GM23338 (cell line): ENCODE measurements at regions not wholly inside any gene's neighbourhood (a gene's known extent, or its start where the extent isn't known, plus 50 kb on each side); places are given as distances from the start of the nearest gene placed in this dataset.

Experiments used
- ATAC-seq: fragments of 200-7000 bp; cut with Tn5 transposase; 3 replicates; pipeline ENCODE4 v1.9.1; 2020
- DNase-seq: peaks from one replicate; pipeline ENCODE4 v3.0.0-alpha.2; 2015; ENCODE audit warnings: low spot score
- H2AFZ ChIP-seq: fragments of 200-600 bp; sonication (generic); 2 replicates; pipeline ENCODE4 v1.8.0; 2016; ENCODE audit warnings: antibody characterized with exemption, mild to moderate bottlenecking, moderate library complexity
- H3F3A ChIP-seq: fragments of 200-600 bp; sonication (generic); replicated peaks from 2 replicates; pipeline ENCODE4 v1.8.0; 2017; ENCODE audit warnings: antibody characterized with exemption, mixed run types, low read depth
- H3K27ac ChIP-seq: fragments of 200-600 bp; sonication (generic); 2 replicates; pipeline ENCODE4 v1.6.1; 2016; ENCODE audit warnings: low read depth
- H3K27me3 ChIP-seq: fragments of 200-600 bp; sonication (generic); 2 replicates; pipeline ENCODE4 v1.8.0; 2016; ENCODE audit warnings: mild to moderate bottlenecking, mixed run types, moderate library complexity; ENCODE audit not compliant: insufficient read depth
- H3K36me3 ChIP-seq: fragments of 200-600 bp; sonication (generic); 2 replicates; pipeline ENCODE4 v1.8.0; 2016; ENCODE audit warnings: mild to moderate bottlenecking; ENCODE audit not compliant: insufficient read depth
- H3K4me1 ChIP-seq: fragments of 200-600 bp; sonication (generic); 2 replicates; pipeline ENCODE4 v1.8.0; 2016; ENCODE audit warnings: mild to moderate bottlenecking, moderate library complexity; ENCODE audit not compliant: insufficient read depth
- H3K4me2 ChIP-seq: fragments of 200-600 bp; sonication (generic); 2 replicates; pipeline ENCODE4 v1.7.1; 2017; ENCODE audit warnings: mixed run types
- H3K4me3 ChIP-seq: fragments of 200-600 bp; sonication (generic); 2 replicates; pipeline ENCODE4 v1.6.1; 2016; ENCODE audit warnings: mixed run types
- H3K79me2 ChIP-seq: fragments of 200-600 bp; sonication (generic); replicated peaks from 2 replicates; pipeline ENCODE4 v1.8.0; 2017; ENCODE audit warnings: mild to moderate bottlenecking; ENCODE audit not compliant: insufficient read depth
- H3K9me2 ChIP-seq: fragments of 200-600 bp; sonication (generic); 2 replicates; pipeline ENCODE4 v1.8.0; 2017; ENCODE audit not compliant: insufficient read depth
- H4K20me1 ChIP-seq: fragments of 200-600 bp; sonication (generic); replicated peaks from 2 replicates; pipeline ENCODE4 v1.8.0; 2017; ENCODE audit warnings: mild to moderate bottlenecking; ENCODE audit not compliant: insufficient read depth
- H3K27ac Mint-ChIP-seq: 2 replicates; pipeline ENCODE4 v1.8.0; 2020; ENCODE audit warnings: inconsistent platforms, mild to moderate bottlenecking, moderate library complexity, mixed read lengths
- H3K27me3 Mint-ChIP-seq: 3 replicates; pipeline ENCODE4 v1.8.0; 2022; ENCODE audit warnings: low read depth, mild to moderate bottlenecking, moderate library complexity, mixed read lengths, inconsistent platforms; ENCODE audit not compliant: insufficient read depth, poor library complexity
- H3K36me3 Mint-ChIP-seq: 3 replicates; pipeline ENCODE4 v1.8.0; 2021; ENCODE audit warnings: low read depth, mild to moderate bottlenecking, inconsistent platforms, moderate library complexity, mixed read lengths
- H3K4me1 Mint-ChIP-seq: 3 replicates; pipeline ENCODE4 v1.8.0; 2020; ENCODE audit warnings: mild to moderate bottlenecking, inconsistent platforms, mixed read lengths
- H3K4me3 Mint-ChIP-seq: 3 replicates; pipeline ENCODE4 v1.8.0; 2021; ENCODE audit warnings: moderate library complexity, mild to moderate bottlenecking, inconsistent platforms, mixed read lengths
- H3K9me3 Mint-ChIP-seq: 3 replicates; pipeline ENCODE4 v1.8.0; 2020; ENCODE audit warnings: moderate library complexity, mild to moderate bottlenecking, inconsistent platforms, mixed read lengths
- CTCF ChIP-seq, 2 experiments: fragments of 200-600 bp in 1 of 2; sonication (generic) in 1 of 2; conservative IDR thresholded peaks; 2 replicates each; pipeline versions ENCODE4 v1.5.1 to v1.6.1; 2016 to 2017; ENCODE audit warnings: antibody characterized with exemption in 2 of 2, low read depth in 2 of 2, mild to moderate bottlenecking in 2 of 2, moderate library complexity in 1 of 2
- ETS1 ChIP-seq: IDR thresholded peaks from 2 replicates; pipeline ENCODE4 v1.6.1; 2016; ENCODE audit warnings: antibody characterized with exemption
- EZH2 ChIP-seq: fragments of 200-600 bp; sonication (generic); IDR thresholded peaks from one replicate; pipeline ENCODE4 v1.8.0; 2017; ENCODE audit warnings: antibody characterized with exemption, mild to moderate bottlenecking, low read depth; ENCODE audit not compliant: unreplicated experiment
- EZH2phosphoT487 ChIP-seq: fragments of 200-600 bp; sonication (generic); IDR thresholded peaks from one replicate; pipeline ENCODE4 v1.8.1; 2018; ENCODE audit warnings: antibody characterized with exemption; ENCODE audit not compliant: unreplicated experiment
- ZNF114 ChIP-seq: fragments of 250-450 bp; sonication (Bioruptor Pico); IDR thresholded peaks from 2 replicates; pipeline ENCODE4 v1.5.0; 2020; ENCODE audit warnings: mild to moderate bottlenecking, moderate library complexity
- ZNF331 ChIP-seq: fragments of 250-450 bp; sonication (Bioruptor Pico); IDR thresholded peaks from 2 replicates; pipeline ENCODE4 v1.5.0; 2020; ENCODE audit warnings: low read depth, mild to moderate bottlenecking, moderate library complexity
- ZNF462 ChIP-seq: fragments of 250-450 bp; sonication (Bioruptor Pico); IDR thresholded peaks from 2 replicates; pipeline ENCODE4 v1.5.0; 2020; ENCODE audit warnings: mild to moderate bottlenecking, moderate library complexity

GRCh38 chr4:178136736-178137345 is 694.6 kb upstream of the AGA start:
- no peak overlapping the region for H3K4me2 ChIP-seq
- 0 out of 2 replicates have a peak overlapping the region, but pooled peaks have one; percentile 14 for H2AFZ ChIP-seq
- Mint-ChIP-seq H3K27ac (no peak overlapping the region), H3K4me1 (no peaks in the 10 kb centered on the region), H3K9me3 (0 out of 3 replicates have a peak, but pooled peaks cover 4% of the 10 kb centered on the region), H3K27me3 (peaks cover 4% of the 10 kb centered on the region), H3K4me3 (no peak overlapping the region), H3K36me3 (no peaks in the 10 kb centered on the region; the same call in 2 of the 3 replicates)
- no peaks in the 10 kb centered on the region for H3K36me3 ChIP-seq
- H3K4me1 ChIP-seq, result no peaks in the 10 kb centered on the region
- no peaks in the 10 kb centered on the region for H3F3A ChIP-seq
- no peak for ATAC-seq
- TF ChIP-seq ETS1 (no peak), EZH2 (no peak), CTCF (conservative IDR thresholded peaks at IDR 0.05; ENCODE audit: low read depth in 2 of 2) (no peak), EZH2phosphoT487 (no peak), ZNF462 (no peak), ZNF114 (CRISPR knock-in tag) (no peak), ZNF331 (no peak)
- H3K27me3 ChIP-seq, result no peaks in the 10 kb centered on the region
- 0 out of 2 replicates have a peak, but pooled peaks cover 3% of the 10 kb centered on the region for H3K9me2 ChIP-seq
- no peak for DNase-seq
- no peak overlapping the region for H3K4me3 ChIP-seq
- H4K20me1 ChIP-seq, result no peaks in the 10 kb centered on the region
- H3K27ac ChIP-seq, result no peak overlapping the region
- no peaks in the 10 kb centered on the region for H3K79me2 ChIP-seq
